ENCODE measurements at regions not wholly inside any gene's neighbourhood (a gene's known extent, or its start where the extent isn't known, plus 50 kb on each side); places are given as distances from the start of the nearest gene placed in this dataset.

- no peaks in the 10 kb centered on the region for H3K36me3 ChIP-seq
- no peak for TF ChIP-seq POLR2A (IDR thresholded peaks at IDR 0.05)
- TF ChIP-seq CTCF (IDR thresholded peaks at IDR 0.05), result no peak
- no peak overlapping the region for H3K27ac ChIP-seq
- ATAC-seq, result peak in 3 of 4 donors; percentile 23 to 68 (median 62)
- H3K4me1 ChIP-seq, result no peaks in the 10 kb centered on the region
- intact Hi-C loops (cut with DNase I), result no loop called here
- H3K9me3 ChIP-seq, result no peaks in the 10 kb centered on the region
- H3K4me3 ChIP-seq, result no peak overlapping the region
- H3K27me3 ChIP-seq, result no peaks in the 10 kb centered on the region
- DNase-seq, result no peak
- WGBS (ENCODE audit: insufficient coverage, low coverage, low lambda C conversion rate, missing lambda C conversion rate), result 79% methylated on average over 1 of the region's 1 CpG
Observed at GRCh38 chr13:89486709-89487108, 1815.5 kb downstream of the SLITRK5 start.

- WGBS (ENCODE audit: insufficient coverage, low coverage, low lambda C conversion rate, missing lambda C conversion rate), result 50% methylated on average over 1 of the region's 1 CpG
- Histone ChIP-seq H3K27ac (no peak overlapping the region), H3K4me3 (no peak overlapping the region), H3K4me1 (no peaks in the 10 kb centered on the region), H3K36me3 (no peaks in the 10 kb centered on the region), H3K9me3 (no peaks in the 10 kb centered on the region), H3K27me3 (no peaks in the 10 kb centered on the region)
- ATAC-seq (no peak), DNase-seq (no peak)
- intact Hi-C loops (cut with DNase I), result no loop called here
- TF ChIP-seq POLR2A (IDR thresholded peaks at IDR 0.05) (no peak), CTCF (IDR thresholded peaks at IDR 0.05) (no peak)
Observed at GRCh38 chr13:89490661-89491060, 1819.5 kb downstream of the SLITRK5 start.

DNA sequence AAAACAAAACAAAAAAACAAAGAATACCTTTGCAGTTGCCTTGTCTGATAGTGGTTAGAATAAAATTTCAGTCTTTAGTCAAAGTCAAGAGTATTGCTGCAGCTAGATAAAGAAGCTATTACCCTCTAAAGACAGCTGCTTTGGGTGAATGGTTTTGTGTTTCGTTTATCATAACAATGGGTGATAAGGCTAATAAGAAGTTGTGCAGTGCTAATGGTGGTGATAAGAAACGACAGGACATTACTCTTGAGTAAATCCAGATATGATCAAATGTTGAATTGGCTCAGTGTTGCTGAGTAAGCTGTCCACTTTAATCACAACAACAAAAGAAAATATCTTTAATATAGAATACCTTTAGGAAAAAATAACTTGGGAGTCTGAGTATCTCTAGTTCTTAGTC lies 1825.3 kb downstream of the SLITRK5 start:
- intact Hi-C loops (cut with DNase I), result no loop called here

DNA sequence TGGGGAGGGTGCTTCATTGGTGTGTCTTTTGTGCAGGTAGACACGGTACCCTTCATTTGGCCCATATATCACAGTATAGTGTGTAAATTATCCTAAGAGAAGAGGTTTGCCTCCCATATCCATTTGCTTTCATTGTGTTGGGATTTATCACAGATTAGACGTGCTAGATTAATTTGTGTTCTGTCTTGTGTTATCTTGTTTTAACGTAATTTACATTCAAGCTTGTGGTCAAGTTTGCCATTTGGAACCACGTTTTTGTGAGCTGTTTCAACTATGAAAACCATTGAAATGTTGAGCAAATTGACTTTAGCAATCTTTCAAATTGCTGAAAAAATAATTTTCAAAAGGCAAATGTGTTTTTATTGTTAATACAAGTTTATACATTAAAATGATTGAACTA lies 1826.5 kb downstream of the SLITRK5 start:
- ATAC-seq (no peak), DNase-seq (no peak)
- no peaks in the 10 kb centered on the region for H3K9me3 ChIP-seq
- H3K4me1 ChIP-seq, result no peaks in the 10 kb centered on the region
- no peaks in the 10 kb centered on the region for H3K36me3 ChIP-seq
- 32% methylated on average over 4 of the region's 4 CpGs for WGBS (ENCODE audit: insufficient coverage, low coverage, low lambda C conversion rate, missing lambda C conversion rate)
- no peaks in the 10 kb centered on the region for H3K27me3 ChIP-seq
- no peak overlapping the region for H3K27ac ChIP-seq
- no peak for TF ChIP-seq POLR2A (IDR thresholded peaks at IDR 0.05)
- no peak for TF ChIP-seq CTCF (IDR thresholded peaks at IDR 0.05)
- no peak overlapping the region for H3K4me3 ChIP-seq
- intact Hi-C loops (cut with DNase I), result no loop called here

More for the DNA sequence above, 1825.3 kb downstream of the SLITRK5 start:
- TF ChIP-seq CTCF (IDR thresholded peaks at IDR 0.05) (no peak), POLR2A (IDR thresholded peaks at IDR 0.05) (no peak)
- Histone ChIP-seq H3K27ac (no peak overlapping the region), H3K4me3 (no peak overlapping the region), H3K9me3 (no peaks in the 10 kb centered on the region), H3K36me3 (no peaks in the 10 kb centered on the region), H3K4me1 (no peaks in the 10 kb centered on the region), H3K27me3 (no peaks in the 10 kb centered on the region)
- WGBS (ENCODE audit: insufficient coverage, low coverage, low lambda C conversion rate, missing lambda C conversion rate), result 21% methylated on average over 2 of the region's 2 CpGs
- DNase-seq (no peak), ATAC-seq (no peak)

- Histone ChIP-seq H3K4me1 (no peaks in the 10 kb centered on the region), H3K4me3 (no peak overlapping the region), H3K27ac (no peak overlapping the region), H3K9me3 (no peaks in the 10 kb centered on the region), H3K36me3 (no peaks in the 10 kb centered on the region), H3K27me3 (no peaks in the 10 kb centered on the region)
- DNase-seq (no peak), ATAC-seq (no peak)
- no peak for TF ChIP-seq POLR2A (IDR thresholded peaks at IDR 0.05)
- TF ChIP-seq CTCF (IDR thresholded peaks at IDR 0.05), result no peak
- intact Hi-C loops (cut with DNase I), result no loop called here
- WGBS (ENCODE audit: insufficient coverage, low coverage, low lambda C conversion rate, missing lambda C conversion rate), result 78% methylated on average over 2 of the region's 2 CpGs
Observed at GRCh38 chr13:89502286-89502685, 1831.1 kb downstream of the SLITRK5 start.
